ENCODE measurements at regions not wholly inside any gene's neighbourhood (a gene's known extent, or its start where the extent isn't known, plus 50 kb on each side); places are given as distances from the start of the nearest gene placed in this dataset.
"Not testable (repeated sequence)": the region's sequence is repeated elsewhere in the genome, so short reads cannot be mapped to it uniquely, and the experiment has no call there.

DNA sequence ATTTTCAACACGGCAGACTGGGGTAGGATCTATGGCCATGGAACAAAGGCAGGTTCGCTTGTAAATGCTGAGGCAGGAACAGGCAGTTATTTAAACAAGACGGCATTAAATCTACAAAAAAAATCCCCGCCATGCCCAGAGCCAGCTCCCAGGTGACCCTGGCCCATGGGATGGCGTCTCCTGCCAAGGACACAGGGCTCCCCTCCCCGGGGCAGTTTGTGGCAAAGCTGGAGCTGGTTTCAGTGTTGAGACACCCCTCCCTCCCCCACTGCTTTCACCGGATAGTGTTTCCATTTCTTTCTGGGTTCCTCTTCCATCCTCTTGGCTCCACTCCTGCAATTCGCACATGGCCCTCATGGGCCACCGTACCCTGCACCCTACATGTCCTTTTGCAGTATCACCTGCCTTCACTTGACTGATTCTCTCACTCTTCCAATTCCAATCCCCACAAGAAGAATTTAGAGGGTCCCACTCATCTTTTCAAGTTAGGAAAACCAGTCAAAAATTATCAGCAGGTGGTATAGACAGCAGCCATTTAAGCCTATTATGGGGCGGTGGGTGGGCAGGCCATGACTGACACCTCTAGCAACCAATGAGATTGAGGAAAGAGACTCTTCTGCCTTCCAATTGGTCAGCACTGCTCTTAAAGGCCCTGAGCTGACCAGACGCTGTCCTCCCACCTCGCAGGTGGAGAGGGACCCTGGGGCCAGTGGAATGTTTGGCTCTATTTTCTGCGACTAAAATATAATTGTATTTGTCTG lies 52.0 kb downstream of the OLIG1 start:
- DNase-seq = no peak

DNA sequence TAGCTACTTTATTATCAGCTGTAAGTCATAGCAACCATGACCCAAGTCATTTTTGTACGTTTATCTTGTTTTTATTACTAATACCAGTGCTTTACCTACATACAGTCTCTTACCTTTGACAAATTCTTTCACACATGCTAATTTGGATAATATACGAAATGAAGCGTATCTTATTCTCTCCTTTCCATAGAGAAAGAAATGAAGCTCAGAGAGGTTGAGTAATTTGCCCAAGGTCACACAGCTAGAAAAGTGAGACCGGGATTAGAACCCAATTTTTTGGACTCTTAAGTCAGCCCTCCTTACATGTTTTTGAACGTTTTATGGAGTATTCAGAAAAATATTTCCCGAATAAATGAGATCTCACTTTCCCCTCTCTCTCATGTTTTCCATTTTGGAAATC lies 52.6 kb downstream of the OLIG1 start:
- DNase-seq = no peak

DNA sequence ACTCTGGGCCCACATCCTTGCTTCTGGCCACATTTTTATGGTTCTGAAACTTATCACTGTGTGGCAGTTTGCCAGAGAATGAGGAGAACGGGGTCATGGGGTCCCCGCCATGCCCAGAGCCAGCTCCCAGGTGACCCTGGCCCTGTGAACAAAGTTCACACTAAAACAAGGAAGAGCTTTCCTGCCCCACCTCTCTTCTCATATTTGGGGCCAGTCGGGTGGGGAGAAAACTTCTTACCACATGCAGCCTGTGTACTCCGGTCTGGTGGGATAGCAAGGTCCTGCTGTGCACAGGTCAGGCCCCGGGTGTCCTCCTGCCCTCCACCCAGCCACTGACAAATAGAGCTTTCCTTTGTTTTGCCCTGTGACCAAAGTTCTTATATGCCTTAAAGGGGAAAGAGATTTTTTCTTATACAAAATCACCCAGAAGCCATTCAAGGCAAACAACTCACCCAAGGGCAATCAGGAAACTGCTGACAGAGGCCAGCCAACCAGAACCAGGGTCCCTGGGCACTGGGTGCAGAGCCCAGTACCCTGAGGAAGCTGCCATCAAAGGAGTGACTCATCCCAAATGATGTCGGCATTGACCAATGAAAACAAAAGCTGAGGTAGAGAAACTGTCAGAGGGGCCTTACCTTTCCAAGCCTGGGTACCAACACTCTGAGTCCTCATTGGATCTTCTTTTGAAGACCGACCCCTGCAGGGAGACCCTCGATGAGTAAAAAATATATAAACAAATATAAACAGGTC lies 53.6 kb downstream of the OLIG1 start:
- DNase-seq = no peak

DNA sequence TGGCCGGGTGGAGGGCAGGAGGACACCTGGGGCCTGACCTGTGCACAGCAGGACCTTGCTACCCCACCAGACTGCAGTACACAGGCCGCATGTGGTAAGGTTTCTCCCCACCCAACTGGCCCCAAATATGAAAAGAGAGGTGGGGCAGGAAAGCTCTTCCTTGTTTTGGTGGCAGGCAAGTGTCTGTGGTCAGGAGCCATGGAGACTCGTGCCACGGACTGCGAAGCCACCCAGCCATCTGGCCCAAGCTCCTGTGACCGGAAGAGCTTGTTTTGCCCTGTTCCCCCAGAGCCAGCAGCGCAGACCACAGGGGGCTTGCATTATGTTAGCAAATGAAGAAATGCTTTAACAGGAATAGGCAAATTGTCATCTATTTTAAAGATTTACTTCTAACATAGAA lies 54.9 kb downstream of the OLIG1 start:
- no peak for DNase-seq

DNA sequence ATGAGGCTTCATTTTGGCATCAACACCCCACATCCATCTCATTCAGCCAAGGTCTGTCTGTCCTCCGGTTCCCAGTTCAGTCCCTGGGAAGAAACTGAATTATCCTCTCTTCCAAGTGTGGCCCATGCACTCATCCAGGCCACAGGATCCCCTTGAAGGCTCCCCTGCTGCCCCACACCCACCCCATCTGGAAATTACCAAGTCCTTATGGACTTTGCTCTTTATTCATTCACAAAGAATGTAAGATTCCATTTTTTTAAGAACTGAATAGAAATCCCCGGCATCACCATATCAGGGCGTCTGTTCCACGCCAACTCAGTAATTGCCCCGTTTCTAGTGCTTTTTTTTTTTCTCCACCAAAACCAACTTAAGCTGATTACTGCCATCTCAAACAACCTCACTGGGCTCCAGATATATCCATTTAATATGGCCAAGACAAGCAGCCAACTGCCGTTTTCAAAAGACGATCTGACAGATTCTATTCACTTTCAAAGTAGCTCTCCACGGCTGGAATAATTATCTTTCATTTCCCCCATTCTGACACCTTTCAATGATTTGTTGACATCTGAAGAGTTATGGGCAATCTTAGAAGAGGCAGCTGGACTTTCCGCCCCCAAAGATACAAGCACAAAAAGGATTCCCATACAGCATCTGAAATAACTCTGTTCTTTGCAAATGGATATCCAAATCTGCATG lies 55.9 kb downstream of the OLIG1 start:
- no peak for DNase-seq

DNA sequence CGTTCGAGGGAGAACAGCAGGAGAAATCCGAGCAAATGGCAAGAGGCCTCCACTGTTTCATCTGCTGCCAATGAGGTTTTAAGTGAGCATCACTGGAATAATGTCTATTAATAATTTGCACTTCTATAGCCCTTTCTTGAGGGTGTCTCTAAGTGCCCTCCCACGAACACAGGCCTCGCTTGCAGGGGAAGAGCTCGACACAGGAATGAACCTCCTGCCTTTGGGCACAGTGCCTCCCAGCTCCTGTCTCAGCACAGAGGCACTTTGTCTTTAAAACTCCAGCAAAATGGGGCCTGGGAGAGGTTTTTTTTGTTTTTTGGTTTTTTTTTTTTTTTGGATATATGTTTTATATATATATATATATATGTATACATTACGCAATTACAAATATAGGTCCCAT lies 56.6 kb downstream of the OLIG1 start:
- DNase-seq = no peak

DNA sequence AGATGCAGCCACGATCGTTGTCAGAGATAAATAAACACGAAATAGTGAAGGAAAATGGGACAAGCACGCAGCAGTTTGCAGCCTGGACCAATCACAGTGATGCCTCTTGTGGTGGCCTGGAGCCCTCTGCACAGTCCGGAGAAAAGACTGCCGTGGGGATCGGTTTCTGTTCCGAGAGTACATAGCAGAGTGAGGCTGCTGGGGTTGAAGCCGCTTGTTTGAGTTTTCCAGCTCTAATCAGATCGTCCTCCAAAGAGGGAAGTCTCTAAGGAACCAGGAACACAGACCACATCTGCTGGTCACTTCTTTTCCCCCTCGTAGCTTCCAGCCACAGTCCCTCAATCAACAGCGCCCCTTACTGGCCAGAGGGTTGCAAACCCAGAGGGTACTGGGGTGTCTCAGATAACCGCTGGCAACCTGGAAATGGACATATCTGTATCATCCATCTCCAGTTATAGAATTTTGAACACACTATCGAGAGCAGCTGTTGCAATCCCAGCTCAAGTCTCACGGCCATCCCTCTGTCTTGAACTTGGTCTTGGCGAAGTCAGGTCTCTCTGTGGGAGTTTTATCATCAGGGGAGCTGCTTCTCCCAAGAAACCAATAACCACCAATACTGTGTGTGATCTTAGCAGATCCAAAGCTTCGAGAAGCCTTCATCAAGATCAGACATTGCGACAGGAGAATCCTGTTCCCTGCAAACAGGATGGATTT lies 57.4 kb downstream of the OLIG1 start:
- peak; percentile 54 for DNase-seq

DNA sequence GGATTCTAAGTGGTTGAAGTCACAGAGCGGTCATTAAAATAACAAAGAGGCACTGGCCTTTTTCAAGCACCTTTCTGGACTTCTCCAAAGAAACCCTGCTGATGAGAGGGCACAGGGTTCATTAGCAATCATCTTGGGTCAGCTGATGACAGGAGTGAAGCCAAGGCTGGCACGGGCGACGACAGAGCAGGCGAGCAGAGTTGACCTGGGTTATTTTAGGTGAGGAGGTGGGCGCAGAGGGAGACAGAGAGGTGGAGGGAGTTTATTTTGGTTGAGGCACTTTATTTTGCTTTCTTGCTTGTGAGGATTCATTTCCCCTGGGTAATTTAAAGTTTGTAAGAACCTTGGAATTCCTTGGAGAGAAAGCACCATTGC lies 57.9 kb downstream of the OLIG1 start:
- no peak for DNase-seq

DNA sequence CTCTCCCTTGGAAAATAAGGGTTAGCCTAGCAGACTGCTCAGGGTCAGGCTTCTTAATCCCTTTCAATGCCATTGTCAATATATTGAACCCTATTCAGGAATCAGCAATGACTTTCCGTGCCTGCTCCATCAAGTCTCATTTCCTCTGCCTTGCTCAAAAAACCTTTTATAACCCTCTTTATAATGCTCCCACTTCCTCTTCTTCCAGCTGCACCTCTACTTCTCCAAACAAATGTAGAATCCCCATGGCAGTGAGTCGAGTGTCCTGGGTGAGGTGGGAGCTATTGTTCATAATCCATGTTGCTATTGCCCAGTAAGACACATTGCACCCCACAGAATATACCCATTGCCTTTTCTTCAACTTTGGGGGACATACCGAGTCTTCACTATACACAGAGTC lies 58.6 kb downstream of the OLIG1 start:
- DNase-seq = no peak

DNA sequence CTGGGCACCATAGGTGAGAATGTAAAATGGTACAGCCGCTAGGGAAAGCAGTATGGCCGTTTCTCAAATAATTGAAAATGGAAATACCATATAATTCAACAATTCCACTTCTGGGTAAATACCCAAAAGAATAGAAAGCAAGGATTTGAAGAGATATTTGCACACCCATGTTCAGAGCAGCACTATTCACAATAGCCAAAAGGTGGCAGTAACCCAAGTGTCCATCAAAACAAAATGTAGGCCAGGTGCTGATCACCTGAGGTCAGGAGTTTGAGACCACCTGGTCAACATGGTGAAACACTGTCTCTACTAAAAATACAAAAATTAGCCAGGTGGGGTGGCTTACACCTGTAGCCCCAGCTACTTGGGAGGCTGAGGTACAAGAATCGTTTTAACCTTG lies 62.1 kb downstream of the OLIG1 start:
- DNase-seq = no peak

DNA sequence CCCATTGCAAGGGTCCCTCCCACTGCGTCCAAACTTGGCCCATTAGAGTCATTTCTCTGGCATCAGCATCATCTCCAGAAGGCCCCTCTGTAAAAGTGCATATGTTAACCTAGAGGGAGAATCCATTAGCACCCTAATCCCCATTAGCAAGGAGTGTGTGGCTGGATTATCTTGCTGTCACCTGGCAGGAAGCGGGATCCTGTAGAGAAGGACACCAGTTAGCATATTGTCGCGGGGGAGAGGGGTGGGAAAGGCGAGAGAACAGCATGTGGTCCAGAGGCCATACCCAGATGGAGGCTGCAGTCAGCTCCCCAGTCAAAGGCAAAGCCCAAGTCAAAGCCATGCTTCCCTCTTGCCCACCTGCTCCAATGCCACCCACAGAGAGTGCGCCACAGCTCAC lies 64.0 kb downstream of the OLIG1 start:
- no peak for DNase-seq

DNA sequence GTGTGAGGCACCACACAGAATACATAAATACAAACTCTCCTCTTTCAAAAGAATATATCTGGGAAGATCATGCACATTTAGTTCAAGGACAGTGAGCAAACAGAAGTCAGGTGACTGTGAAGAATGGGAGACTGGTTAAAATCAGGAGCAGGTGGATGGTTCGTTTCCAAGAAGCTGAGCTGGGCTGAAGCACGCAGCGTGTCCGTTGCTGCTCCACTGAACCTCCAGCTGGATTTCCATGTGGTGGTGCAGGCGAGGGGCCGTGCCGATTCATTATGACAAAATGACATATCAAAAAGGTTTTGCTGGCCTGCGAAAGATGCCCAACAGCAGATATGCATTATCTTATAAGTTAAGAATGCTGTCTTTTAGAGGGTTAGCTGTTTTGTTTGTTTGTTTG lies 66.0 kb downstream of the OLIG1 start:
- no peak for DNase-seq

DNA sequence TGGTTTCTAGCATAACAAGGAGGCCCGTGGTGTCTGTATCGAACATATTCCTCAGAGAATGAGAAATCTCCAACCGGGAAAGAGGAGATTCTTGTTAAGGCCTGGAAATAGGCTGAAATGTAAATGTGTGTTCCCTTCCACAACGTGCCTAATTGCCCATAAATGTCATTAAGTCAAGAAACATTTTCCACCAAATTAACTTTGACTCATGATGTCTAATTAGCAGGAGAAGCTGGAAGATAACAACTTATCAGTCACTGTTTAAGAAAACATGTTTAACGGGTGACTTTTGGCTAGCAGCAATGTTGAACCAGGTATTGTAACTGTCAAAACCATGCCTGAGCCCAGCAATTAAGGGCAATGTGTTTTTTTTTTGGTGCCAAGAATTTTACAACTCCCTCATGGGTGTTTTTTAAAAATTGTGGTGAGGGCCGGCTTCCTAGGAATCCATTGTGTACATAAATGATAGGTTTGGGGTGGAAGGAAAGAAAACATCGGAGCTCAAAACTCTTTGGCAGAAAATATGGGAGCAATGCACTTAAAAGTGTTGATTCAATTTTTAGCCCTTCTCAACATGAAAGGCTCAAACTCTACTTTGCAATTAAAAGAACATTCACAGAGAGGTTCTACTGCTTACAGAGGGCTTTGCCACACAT lies 67.0 kb downstream of the OLIG1 start:
- DNase-seq = no peak

DNA sequence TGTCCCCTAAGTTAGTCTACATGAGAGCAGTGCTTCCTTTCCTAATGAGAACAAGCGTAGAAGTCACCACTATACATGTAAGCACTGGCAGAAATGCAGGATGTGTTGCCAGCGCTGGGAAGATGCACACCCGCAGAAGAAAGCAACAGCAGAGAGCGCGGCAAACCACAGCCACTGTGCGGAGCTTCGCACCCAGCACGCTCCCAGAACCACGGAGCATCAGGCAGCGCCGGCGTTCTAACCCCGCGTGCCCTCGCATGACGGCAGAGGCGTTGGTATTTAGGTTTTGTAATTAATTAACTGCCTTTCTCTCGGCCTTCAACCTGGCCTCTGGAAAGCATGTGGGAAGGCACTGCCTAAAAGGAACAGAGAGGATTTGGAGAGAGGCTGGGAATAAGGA lies 69.1 kb downstream of the OLIG1 start:
- no peak for DNase-seq

DNA sequence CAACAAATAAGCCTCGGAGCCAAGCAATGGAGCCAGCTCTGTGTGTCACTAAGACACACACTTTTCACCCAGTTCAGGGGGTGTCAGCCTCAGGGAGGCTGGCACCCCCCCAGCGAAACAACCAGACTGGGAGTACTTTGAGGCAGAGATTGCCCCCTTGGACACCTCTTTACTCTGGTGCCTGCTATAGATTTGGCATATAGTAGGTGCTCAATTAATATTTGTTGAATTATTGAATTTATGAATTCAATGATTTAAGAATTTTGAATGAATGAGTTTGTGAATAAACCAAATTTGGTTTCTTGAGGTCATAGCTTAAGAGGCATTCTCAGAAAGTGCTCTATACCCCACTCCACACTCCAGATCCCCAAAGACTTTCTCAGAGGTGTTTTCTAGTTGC lies 70.3 kb downstream of the OLIG1 start:
- no peak for DNase-seq

DNA sequence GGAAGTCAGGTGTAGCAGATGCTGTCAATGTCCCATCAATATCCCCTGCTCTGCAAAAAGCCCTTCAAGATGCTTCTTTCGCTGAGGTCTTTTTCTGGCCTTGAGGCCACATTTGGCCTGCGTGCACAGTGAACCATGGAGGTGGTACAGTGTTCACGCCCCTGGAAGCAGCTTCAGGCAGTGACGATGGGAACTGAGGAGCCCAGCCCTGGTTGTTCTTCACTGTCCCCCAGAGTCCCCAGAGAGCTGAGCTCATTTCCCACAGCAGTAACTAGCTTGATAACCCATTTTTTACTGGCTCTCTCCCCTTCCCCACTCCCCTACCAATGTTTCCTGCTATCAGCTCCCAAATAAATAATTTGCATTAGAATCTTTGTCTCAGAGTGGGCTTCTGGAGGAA lies 76.5 kb downstream of the OLIG1 start:
- DNase-seq = no peak

DNA sequence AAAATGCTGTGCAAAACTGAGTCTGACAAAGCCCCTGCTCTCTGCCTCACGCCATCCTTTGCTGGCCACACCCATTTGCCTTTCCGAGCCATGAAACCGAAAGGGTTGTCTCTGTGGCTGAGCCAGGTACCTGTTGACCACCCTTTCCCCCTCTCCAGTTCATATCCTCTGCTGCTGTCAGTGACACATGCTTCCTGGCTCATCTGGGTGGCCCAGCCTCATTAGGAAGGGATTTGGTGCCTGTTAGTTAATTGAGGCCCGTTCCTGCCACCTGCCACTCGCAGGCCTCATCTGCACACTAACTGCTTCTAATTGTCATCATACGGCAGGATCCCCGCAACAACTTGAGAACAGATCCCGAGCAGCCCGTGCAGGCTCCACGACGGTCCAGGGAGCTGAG lies 79.2 kb downstream of the OLIG1 start:
- no peak for DNase-seq

DNA sequence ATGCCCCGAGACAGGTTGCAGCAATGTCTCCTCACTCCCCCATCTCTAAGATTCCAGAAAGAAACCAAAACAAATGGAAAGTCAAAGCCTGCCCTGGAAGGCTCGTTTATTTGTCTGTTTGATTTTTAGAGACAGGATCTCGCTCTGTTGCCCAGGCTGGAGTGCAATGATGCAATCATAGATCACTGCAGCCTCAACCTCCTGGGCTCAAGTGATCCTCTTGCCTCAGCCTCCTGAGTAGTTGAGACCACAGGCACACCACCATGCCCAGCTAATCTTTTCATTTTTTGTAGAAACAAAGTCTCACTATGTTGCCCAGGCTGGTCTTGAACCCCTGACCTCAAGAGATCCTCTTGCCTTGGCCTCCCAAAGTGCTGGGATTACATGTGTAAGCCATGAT lies 78.8 kb upstream of the IFNAR2 start:
- DNase-seq = not testable (repeated sequence)

DNA sequence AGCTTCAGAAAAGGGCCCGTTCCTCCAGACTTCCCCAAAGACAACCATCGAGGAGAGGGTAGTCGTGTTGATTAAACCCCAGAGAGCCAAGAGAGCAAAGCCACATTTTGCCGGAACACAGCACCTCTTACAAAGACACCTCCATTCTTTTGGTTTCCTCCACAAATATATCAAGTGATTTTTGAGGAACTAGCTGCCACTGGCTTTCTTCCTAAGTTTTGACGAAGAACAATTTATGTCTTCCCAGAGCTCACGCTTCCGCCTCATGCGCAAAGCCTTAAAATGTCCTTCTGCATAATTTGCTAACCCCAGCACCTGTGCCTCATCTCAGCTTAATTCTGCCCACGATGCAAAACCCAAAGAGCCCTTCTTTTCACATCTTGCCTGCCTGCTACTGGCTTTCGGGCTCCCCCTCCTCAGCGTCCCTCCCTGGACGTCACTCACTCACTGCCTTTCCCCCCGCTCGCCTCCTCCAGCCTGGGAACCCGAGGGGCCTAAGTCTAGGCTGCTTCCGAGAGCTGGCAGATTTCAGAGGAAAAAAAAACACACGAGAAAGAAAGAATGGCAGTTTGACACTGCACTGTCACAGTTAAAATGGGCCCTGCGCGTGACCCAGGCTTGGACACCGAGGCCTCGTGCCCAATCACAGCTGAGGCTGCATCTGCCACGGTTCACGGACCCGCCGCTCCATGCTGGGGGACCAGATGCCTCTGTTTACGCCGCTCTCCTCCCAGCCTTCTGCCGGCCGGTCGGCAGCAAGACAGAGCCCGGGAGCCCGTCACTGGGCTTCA lies 77.6 kb upstream of the IFNAR2 start:
- no peak for DNase-seq

DNA sequence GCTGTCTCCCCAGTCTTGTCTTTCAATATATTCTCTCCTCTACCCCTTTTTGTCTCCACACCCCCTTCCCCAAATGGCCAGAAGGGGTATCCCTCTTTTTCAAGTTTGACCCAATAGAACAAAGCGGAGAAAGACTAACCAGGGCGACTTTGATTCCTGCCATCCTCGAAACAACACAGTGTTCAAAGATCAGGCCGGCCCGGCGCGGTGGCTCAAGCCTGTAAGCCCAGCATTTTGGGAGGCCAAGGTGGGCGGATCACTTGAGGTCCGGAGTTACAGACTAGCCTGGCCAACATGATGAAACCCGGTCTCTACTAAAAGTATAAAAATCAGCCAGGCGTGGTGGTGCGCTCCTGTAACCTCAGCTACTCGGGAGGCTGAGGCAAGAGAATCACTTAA lies 77.0 kb upstream of the IFNAR2 start:
- DNase-seq = no peak

DNA sequence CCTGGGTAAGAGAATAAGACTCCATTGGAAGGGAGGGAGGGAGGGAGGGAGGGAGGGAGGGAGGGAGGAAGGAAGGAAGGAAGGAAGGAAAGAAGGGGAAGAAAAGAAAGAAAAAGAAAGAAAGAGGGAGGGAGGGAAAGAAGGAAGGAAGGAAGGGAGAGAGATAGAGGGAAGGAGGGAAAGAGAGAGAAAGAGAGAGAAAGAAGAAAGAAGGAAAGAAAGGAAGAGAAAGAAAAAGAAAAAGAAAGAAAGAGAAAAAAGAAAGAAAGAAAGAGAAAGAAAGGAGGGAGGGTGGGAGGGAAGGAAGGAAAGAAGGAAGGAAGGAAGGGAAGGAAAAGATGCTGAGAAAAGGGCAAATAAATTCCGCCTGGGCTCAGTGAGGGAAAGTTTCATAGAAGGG lies 74.7 kb upstream of the IFNAR2 start:
- DNase-seq = no peak

DNA sequence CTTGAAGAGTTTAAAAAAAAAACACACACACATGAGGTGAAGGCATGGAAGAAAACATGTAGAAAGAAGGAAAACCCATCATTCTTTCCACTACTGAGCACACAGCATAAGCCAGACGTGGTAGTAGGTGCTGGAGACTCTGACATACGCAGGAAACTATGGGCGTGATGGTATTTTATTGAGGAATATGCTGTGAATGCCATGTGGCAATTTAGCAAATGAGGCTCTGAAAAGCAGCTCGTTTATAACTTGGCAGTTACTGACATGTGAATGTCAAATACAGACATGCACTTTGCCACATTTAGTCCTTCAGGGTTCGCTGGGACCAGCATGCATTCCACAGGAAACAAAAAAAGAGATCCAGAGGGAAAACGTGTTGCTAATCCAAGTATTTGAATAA lies 74.3 kb upstream of the IFNAR2 start:
- DNase-seq = no peak
